ENCODE measurements at regions not wholly inside any gene's neighbourhood (a gene's known extent, or its start where the extent isn't known, plus 50 kb on each side); places are given as distances from the start of the nearest gene placed in this dataset.
"Not testable (repeated sequence)": the region's sequence is repeated elsewhere in the genome, so short reads cannot be mapped to it uniquely, and the experiment has no call there.

GRCh38 chr9:19875291-19875920 lies 86.6 kb upstream of the SLC24A2 start:
- no peak for DNase-seq (ENCODE audit: low spot score)

GRCh38 chr9:19873188-19873587 lies 84.4 kb upstream of the SLC24A2 start:
- DNase-seq (ENCODE audit: low spot score): not testable (repeated sequence)

DNA sequence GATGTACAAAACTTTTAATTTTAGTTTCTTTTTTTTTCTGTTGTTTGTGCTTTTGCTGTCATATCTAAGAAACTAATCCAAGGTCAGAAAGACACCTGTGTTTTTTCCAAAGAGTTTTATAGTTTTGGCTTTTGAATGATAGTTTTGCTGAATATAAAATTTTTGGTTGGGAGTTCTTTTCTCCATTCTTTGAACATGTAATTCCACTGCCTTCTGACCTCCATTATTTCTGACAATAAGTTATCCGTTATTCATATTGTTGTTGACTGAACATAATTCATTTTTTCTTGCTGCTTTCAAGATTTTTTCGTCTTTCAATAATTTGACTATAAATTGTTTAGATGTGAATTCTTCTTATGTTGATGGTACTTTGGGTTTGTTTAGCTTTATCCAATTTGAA lies 82.2 kb upstream of the SLC24A2 start:
- no peak for DNase-seq (ENCODE audit: low spot score)

GRCh38 chr9:19840953-19841352 lies 52.1 kb upstream of the SLC24A2 start:
- no peak for DNase-seq (ENCODE audit: low spot score)

Measured in mucosa of gallbladder (tissue), 1 donor.